Liver (tissue), 8 donors: ENCODE measurements at regions not wholly inside any gene's neighbourhood (a gene's known extent, or its start where the extent isn't known, plus 50 kb on each side); places are given as distances from the start of the nearest gene placed in this dataset.

Experiments used
- DNase-seq: peaks from one replicate; pipeline ENCODE4 v3.0.0-alpha.2; 2017; ENCODE audit warnings: low spot score
- H3K27ac ChIP-seq, 2 donors: one replicate each; pipeline ENCODE4 v1.7.0; 2013; ENCODE audit warnings: inconsistent platforms in 2 of 2, low read length in 2 of 2, control low read depth in 1 of 2, low read depth in 1 of 2, mild to moderate bottlenecking in 1 of 2
- H3K27me3 ChIP-seq, 4 donors: one replicate each; pipeline versions ENCODE4 v1.6.1 to v1.7.0; 2013; ENCODE audit warnings: low read length in 3 of 4, inconsistent platforms in 1 of 4, mild to moderate bottlenecking in 1 of 4, moderate library complexity in 1 of 4; ENCODE audit not compliant: control insufficient read depth in 4 of 4, insufficient read depth in 4 of 4
- H3K36me3 ChIP-seq, 4 donors: one replicate each; pipeline versions ENCODE4 v1.6.1 to v1.7.0; 2013; ENCODE audit warnings: low read length in 3 of 4, mild to moderate bottlenecking in 3 of 4, low read depth in 1 of 4, moderate library complexity in 1 of 4; ENCODE audit not compliant: control insufficient read depth in 4 of 4, insufficient read depth in 3 of 4
- H3K4me1 ChIP-seq, 4 donors: one replicate each; pipeline versions ENCODE4 v1.6.1 to v1.7.0; 2013; ENCODE audit warnings: low read length in 3 of 4, mild to moderate bottlenecking in 3 of 4, moderate library complexity in 1 of 4; ENCODE audit not compliant: control insufficient read depth in 4 of 4, insufficient read depth in 4 of 4
- H3K4me3 ChIP-seq, 3 donors: one replicate each; pipeline versions ENCODE4 v1.6.1 to v1.7.0; 2013; ENCODE audit warnings: low read length in 3 of 3, control low read depth in 1 of 3, low read depth in 1 of 3, mild to moderate bottlenecking in 1 of 3
- H3K9ac ChIP-seq, 2 donors: one replicate each; pipeline ENCODE4 v1.7.0; 2013; ENCODE audit warnings: low read length in 2 of 2, mild to moderate bottlenecking in 2 of 2, moderate library complexity in 2 of 2, control low read depth in 1 of 2, low read depth in 1 of 2
- H3K9me3 ChIP-seq, 4 donors: one replicate each; pipeline versions ENCODE4 v1.6.1 to v1.7.0; 2013; ENCODE audit warnings: low read length in 3 of 4; ENCODE audit not compliant: control insufficient read depth in 4 of 4
- FOXA1 ChIP-seq: IDR thresholded peaks from 2 replicates; pipeline ENCODE4 v1.6.1; 2016; ENCODE audit warnings: antibody characterized with exemption
- FOXA2 ChIP-seq: IDR thresholded peaks from 2 replicates; pipeline ENCODE4 v1.6.1; 2016; ENCODE audit warnings: antibody characterized with exemption
- GABPA ChIP-seq, 2 donors: IDR thresholded peaks in 1 of 2; conservative IDR thresholded peaks in 1 of 2; 2 replicates each; pipeline ENCODE4 v1.6.1; 2016; ENCODE audit warnings: antibody characterized with exemption in 2 of 2, mild to moderate bottlenecking in 1 of 2, moderate library complexity in 1 of 2
- HNF4A ChIP-seq, 2 donors: conservative IDR thresholded peaks; 2 replicates each; pipeline ENCODE4 v1.6.1; 2016; ENCODE audit warnings: antibody characterized with exemption in 2 of 2, mild to moderate bottlenecking in 2 of 2
- HNF4G ChIP-seq: IDR thresholded peaks from 2 replicates; pipeline ENCODE4 v1.6.1; 2016; ENCODE audit warnings: antibody characterized with exemption
- RAD21 ChIP-seq, 2 donors: IDR thresholded peaks; 2 replicates each; pipeline ENCODE4 v1.6.1; 2016; ENCODE audit warnings: antibody characterized with exemption in 2 of 2, mild to moderate bottlenecking in 2 of 2
- RXRA ChIP-seq, 2 donors: IDR thresholded peaks; 2 replicates each; pipeline ENCODE4 v1.6.1; 2017 to 2018; ENCODE audit warnings: antibody characterized with exemption in 2 of 2, mild to moderate bottlenecking in 1 of 2
- SP1 ChIP-seq: IDR thresholded peaks from 2 replicates; pipeline ENCODE4 v1.6.1; 2018; ENCODE audit warnings: antibody characterized with exemption, mild to moderate bottlenecking
- TAF1 ChIP-seq: conservative IDR thresholded peaks from 2 replicates; pipeline ENCODE4 v1.6.1; 2016; ENCODE audit warnings: antibody characterized with exemption, mild to moderate bottlenecking
- YY1 ChIP-seq: IDR thresholded peaks from 2 replicates; pipeline ENCODE4 v1.6.1; 2016; ENCODE audit warnings: antibody characterized with exemption, mild to moderate bottlenecking
- WGBS: extraction: QIAGEN DNeasy Blood & Tissue Kit; methylation state at CpG from one replicate; pipeline ENCODE4 v1.1.7; 2013; 5-methylcytosine and 5-hydroxymethylcytosine counted together
- TF ChIP-seq, protein P1 (sequence below): IDR thresholded peaks from 2 replicates; pipeline ENCODE4 v1.6.1; 2016; ENCODE audit warnings: antibody characterized with exemption
- TF ChIP-seq, protein P2 (sequence below): IDR thresholded peaks from 2 replicates; pipeline ENCODE4 v1.6.1; 2016; ENCODE audit warnings: antibody characterized with exemption
- TF ChIP-seq, protein P3 (sequence below): IDR thresholded peaks from 2 replicates; pipeline ENCODE4 v1.6.1; 2016; ENCODE audit warnings: antibody characterized with exemption
- TF ChIP-seq, protein P4 (sequence below): fragments of 150-350 bp; IDR thresholded peaks from 2 replicates; pipeline ENCODE4 v1.5.1; 2017; ENCODE audit warnings: improper control_type of control experiment, low read depth, low read length; ENCODE audit not compliant: missing input control
- TF ChIP-seq, protein P5 (sequence below): IDR thresholded peaks from 2 replicates; pipeline ENCODE4 v1.6.1; 2016; ENCODE audit warnings: antibody characterized with exemption, mild to moderate bottlenecking
- donor health status: healthy.
- donor health status: healthy.
- donor health status: healthy.
- donor health status: healthy.
- donor health status: healthy.

- no peak overlapping the region for H3K27ac ChIP-seq
- H3K36me3 ChIP-seq: no peaks in the 10 kb centered on the region
- no peaks in the 10 kb centered on the region for H3K4me1 ChIP-seq
- no peak overlapping the region for H3K4me3 ChIP-seq
- H3K9ac ChIP-seq: no peak overlapping the region
- H3K9me3 ChIP-seq: no peaks in the 10 kb centered on the region
- H3K27me3 ChIP-seq: no peaks in the 10 kb centered on the region
- WGBS: 94% methylated on average over 3 of the region's 3 CpGs
- TF ChIP-seq TAF1: no peak
- DNase-seq: no peak
Observed at GRCh38 chr13:20342311-20342710, 110.2 kb upstream of the GJB6 start.

GRCh38 chr13:20340759-20341171 is 108.6 kb upstream of the GJB6 start:
- no peaks in the 10 kb centered on the region for H3K9me3 ChIP-seq
- H3K4me1 ChIP-seq: no peaks in the 10 kb centered on the region
- H3K36me3 ChIP-seq: no peaks in the 10 kb centered on the region
- no peak overlapping the region for H3K9ac ChIP-seq
- no peaks in the 10 kb centered on the region for H3K27me3 ChIP-seq
- WGBS: 68% methylated on average over 10 of the region's 10 CpGs
- no peak for DNase-seq
- no peak overlapping the region for H3K4me3 ChIP-seq
- TF ChIP-seq SP1 (no peak), FOXA1 (no peak), FOXA2 (no peak), TAF1 (no peak), HNF4G (no peak), RXRA (IDR thresholded peaks at IDR 0.05) (no peak), GABPA (IDR thresholded peaks at IDR 0.05 in 1 of 2, conservative IDR thresholded peaks at IDR 0.05 in 1 of 2) (no peak), YY1 (no peak), RAD21 (IDR thresholded peaks at IDR 0.05) (no peak), HNF4A (conservative IDR thresholded peaks at IDR 0.05) (no peak)
- TF ChIP-seq, protein P1, sequence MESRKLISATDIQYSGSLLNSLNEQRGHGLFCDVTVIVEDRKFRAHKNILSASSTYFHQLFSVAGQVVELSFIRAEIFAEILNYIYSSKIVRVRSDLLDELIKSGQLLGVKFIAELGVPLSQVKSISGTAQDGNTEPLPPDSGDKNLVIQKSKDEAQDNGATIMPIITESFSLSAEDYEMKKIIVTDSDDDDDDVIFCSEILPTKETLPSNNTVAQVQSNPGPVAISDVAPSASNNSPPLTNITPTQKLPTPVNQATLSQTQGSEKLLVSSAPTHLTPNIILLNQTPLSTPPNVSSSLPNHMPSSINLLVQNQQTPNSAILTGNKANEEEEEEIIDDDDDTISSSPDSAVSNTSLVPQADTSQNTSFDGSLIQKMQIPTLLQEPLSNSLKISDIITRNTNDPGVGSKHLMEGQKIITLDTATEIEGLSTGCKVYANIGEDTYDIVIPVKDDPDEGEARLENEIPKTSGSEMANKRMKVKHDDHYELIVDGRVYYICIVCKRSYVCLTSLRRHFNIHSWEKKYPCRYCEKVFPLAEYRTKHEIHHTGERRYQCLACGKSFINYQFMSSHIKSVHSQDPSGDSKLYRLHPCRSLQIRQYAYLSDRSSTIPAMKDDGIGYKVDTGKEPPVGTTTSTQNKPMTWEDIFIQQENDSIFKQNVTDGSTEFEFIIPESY: no peak
- TF ChIP-seq, protein P2, sequence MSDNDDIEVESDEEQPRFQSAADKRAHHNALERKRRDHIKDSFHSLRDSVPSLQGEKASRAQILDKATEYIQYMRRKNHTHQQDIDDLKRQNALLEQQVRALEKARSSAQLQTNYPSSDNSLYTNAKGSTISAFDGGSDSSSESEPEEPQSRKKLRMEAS: no peak
- TF ChIP-seq, protein P3, sequence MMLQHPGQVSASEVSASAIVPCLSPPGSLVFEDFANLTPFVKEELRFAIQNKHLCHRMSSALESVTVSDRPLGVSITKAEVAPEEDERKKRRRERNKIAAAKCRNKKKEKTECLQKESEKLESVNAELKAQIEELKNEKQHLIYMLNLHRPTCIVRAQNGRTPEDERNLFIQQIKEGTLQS: no peak
- TF ChIP-seq, protein P4, sequence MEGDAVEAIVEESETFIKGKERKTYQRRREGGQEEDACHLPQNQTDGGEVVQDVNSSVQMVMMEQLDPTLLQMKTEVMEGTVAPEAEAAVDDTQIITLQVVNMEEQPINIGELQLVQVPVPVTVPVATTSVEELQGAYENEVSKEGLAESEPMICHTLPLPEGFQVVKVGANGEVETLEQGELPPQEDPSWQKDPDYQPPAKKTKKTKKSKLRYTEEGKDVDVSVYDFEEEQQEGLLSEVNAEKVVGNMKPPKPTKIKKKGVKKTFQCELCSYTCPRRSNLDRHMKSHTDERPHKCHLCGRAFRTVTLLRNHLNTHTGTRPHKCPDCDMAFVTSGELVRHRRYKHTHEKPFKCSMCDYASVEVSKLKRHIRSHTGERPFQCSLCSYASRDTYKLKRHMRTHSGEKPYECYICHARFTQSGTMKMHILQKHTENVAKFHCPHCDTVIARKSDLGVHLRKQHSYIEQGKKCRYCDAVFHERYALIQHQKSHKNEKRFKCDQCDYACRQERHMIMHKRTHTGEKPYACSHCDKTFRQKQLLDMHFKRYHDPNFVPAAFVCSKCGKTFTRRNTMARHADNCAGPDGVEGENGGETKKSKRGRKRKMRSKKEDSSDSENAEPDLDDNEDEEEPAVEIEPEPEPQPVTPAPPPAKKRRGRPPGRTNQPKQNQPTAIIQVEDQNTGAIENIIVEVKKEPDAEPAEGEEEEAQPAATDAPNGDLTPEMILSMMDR: no peak
- TF ChIP-seq, protein P5, sequence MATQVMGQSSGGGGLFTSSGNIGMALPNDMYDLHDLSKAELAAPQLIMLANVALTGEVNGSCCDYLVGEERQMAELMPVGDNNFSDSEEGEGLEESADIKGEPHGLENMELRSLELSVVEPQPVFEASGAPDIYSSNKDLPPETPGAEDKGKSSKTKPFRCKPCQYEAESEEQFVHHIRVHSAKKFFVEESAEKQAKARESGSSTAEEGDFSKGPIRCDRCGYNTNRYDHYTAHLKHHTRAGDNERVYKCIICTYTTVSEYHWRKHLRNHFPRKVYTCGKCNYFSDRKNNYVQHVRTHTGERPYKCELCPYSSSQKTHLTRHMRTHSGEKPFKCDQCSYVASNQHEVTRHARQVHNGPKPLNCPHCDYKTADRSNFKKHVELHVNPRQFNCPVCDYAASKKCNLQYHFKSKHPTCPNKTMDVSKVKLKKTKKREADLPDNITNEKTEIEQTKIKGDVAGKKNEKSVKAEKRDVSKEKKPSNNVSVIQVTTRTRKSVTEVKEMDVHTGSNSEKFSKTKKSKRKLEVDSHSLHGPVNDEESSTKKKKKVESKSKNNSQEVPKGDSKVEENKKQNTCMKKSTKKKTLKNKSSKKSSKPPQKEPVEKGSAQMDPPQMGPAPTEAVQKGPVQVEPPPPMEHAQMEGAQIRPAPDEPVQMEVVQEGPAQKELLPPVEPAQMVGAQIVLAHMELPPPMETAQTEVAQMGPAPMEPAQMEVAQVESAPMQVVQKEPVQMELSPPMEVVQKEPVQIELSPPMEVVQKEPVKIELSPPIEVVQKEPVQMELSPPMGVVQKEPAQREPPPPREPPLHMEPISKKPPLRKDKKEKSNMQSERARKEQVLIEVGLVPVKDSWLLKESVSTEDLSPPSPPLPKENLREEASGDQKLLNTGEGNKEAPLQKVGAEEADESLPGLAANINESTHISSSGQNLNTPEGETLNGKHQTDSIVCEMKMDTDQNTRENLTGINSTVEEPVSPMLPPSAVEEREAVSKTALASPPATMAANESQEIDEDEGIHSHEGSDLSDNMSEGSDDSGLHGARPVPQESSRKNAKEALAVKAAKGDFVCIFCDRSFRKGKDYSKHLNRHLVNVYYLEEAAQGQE: no peak
- no peak overlapping the region for H3K27ac ChIP-seq
